ENCODE measurements at regions not wholly inside any gene's neighbourhood (a gene's known extent, or its start where the extent isn't known, plus 50 kb on each side); places are given as distances from the start of the nearest gene placed in this dataset.

DNA sequence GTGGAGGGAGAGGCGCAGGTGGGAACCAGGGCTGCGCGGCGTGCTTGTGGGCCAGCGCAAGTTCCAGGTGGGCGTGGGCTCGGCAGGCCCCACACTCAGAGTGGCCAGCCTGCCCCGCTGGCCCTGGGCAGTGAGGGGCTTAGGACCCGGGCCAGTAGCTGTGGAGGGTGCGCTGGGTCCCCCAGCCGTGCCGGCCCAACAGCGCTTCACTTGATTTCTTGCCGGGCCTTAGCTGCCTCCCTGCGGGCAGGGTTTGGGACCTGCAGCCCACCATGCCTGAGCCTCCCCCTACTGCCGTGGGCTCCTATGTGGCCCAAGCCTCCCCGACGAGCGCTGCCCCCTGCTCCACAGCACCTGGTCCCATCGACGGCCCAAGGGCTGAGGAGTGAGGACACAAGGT lies 1636.9 kb upstream of the SLC39A10 start:
- H3K4me1 Mint-ChIP-seq = no peaks in the 10 kb centered on the region
- DNase-seq = no peak
- no peak overlapping the region for H3K27ac Mint-ChIP-seq
- peaks cover 18% of the 10 kb centered on the region for H3K9me3 Mint-ChIP-seq
- peaks cover 3% of the 10 kb centered on the region for H3K27me3 Mint-ChIP-seq (ENCODE audit: low read depth, poor library complexity)
- H3K36me3 Mint-ChIP-seq (ENCODE audit: low read depth) = peaks cover 4% of the 10 kb centered on the region
- TF ChIP-seq, protein P1, sequence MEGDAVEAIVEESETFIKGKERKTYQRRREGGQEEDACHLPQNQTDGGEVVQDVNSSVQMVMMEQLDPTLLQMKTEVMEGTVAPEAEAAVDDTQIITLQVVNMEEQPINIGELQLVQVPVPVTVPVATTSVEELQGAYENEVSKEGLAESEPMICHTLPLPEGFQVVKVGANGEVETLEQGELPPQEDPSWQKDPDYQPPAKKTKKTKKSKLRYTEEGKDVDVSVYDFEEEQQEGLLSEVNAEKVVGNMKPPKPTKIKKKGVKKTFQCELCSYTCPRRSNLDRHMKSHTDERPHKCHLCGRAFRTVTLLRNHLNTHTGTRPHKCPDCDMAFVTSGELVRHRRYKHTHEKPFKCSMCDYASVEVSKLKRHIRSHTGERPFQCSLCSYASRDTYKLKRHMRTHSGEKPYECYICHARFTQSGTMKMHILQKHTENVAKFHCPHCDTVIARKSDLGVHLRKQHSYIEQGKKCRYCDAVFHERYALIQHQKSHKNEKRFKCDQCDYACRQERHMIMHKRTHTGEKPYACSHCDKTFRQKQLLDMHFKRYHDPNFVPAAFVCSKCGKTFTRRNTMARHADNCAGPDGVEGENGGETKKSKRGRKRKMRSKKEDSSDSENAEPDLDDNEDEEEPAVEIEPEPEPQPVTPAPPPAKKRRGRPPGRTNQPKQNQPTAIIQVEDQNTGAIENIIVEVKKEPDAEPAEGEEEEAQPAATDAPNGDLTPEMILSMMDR (IDR thresholded peaks at IDR 0.05) = no peak
- no peak overlapping the region for H3K4me3 Mint-ChIP-seq

DNA sequence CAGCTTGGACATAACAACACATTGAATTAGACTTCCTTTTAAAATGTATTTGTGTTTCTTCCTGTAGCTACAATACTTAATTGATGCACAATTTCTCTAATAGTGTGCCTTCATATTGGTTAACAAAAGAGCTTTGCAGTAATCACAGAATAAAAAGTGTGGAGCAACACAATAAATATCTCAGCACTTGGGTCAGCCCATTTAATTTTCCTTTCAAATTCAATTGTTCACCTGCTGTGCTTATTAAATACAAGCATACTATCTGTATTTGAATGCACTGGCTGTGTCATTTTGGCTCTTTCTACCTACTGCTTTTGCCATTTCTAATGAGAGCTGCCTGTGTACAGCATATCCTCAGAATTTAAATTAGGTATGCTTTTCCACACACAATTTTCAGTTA lies 1641.3 kb upstream of the SLC39A10 start:
- TF ChIP-seq, protein P1 (IDR thresholded peaks at IDR 0.05) = no peak
- Mint-ChIP-seq H3K27ac (no peak overlapping the region), H3K4me1 (no peaks in the 10 kb centered on the region), H3K4me3 (no peak overlapping the region), H3K36me3 (ENCODE audit: low read depth) (no peaks in the 10 kb centered on the region), H3K27me3 (ENCODE audit: low read depth, poor library complexity) (no peaks in the 10 kb centered on the region), H3K9me3 (peaks cover 3% of the 10 kb centered on the region)
- no peak for DNase-seq

DNA sequence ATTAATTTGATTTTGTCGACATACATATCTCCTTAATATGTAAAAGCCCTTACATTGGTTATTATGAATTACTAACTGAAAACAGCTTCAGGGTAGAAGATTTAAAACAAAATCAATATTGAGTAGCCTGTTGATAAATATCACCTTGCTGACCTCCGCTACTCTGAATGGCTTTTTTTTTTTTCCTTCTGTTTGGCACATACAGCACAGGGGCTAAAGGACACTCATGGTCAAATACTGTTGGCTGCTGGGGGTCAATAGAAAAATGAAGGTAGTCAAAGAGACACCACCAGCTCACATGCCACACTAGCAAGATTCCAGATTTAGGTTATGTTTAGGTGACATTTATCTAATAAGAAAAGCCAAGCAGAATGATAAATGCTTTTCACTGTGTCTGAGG lies 1642.4 kb upstream of the SLC39A10 start:
- Mint-ChIP-seq H3K27me3 (ENCODE audit: low read depth, poor library complexity) (no peaks in the 10 kb centered on the region), H3K4me3 (no peak overlapping the region), H3K36me3 (ENCODE audit: low read depth) (no peaks in the 10 kb centered on the region), H3K4me1 (no peaks in the 10 kb centered on the region), H3K27ac (no peak overlapping the region), H3K9me3 (peaks cover 5% of the 10 kb centered on the region)
- TF ChIP-seq, protein P1 (IDR thresholded peaks at IDR 0.05) = no peak
- DNase-seq = no peak

DNA sequence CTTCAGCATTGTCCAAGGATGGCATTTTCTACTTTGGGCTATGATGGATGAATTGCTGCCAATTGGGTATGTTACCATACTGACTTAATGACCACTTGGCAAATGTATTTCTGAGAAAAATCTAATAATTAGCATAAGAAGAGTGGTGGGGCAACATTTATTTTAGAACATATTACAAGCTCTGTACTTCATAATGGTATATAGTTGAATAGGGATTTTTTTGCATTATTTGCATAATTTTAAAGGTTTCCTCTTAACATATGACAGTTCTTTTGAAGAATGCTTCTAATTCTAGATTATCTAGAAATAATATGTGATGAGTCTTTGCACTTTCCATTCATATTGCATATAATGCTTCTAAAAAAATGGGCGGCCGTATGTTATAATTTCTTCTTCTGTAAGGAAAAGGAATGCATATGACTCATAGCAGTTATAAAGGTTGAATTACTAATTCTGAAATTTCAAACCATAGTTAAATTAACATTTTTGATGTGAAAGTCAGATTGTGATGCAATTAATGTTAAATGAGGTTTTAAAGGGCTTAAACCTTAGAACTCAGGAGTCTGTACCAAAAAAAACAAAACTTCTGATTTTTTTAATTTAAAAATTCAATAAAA lies 1652.3 kb upstream of the SLC39A10 start:
- TF ChIP-seq, protein P1 (IDR thresholded peaks at IDR 0.05) = no peak
- Mint-ChIP-seq H3K36me3 (ENCODE audit: low read depth) (no peaks in the 10 kb centered on the region), H3K4me1 (no peaks in the 10 kb centered on the region), H3K27ac (no peak overlapping the region), H3K9me3 (peaks cover 19% of the 10 kb centered on the region), H3K27me3 (ENCODE audit: low read depth, poor library complexity) (peaks cover 3% of the 10 kb centered on the region), H3K4me3 (no peak overlapping the region)
- no peak for DNase-seq

DNA sequence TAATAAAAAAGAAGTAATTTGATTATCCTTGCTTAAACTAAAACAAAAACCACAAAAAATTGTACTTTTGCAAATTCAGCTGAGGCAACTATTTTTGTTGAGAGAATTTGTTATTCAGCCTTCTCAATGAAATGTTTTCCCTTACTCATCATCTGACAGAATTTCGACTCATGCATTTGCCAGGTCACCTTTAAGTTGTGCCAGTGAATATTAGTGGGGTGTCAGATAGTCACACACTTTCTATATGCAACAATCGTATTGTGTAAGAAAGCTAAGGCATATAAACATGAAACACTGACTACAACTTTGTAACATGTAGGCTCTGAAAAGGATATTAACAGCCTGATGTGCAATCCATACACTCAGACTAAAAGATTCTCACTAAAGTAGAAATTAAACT lies 1653.1 kb upstream of the SLC39A10 start:
- H3K9me3 Mint-ChIP-seq = peaks cover 12% of the 10 kb centered on the region
- H3K36me3 Mint-ChIP-seq (ENCODE audit: low read depth) = no peaks in the 10 kb centered on the region
- DNase-seq = no peak
- H3K4me1 Mint-ChIP-seq = no peaks in the 10 kb centered on the region
- H3K27ac Mint-ChIP-seq = no peak overlapping the region
- TF ChIP-seq, protein P1 (IDR thresholded peaks at IDR 0.05) = no peak
- H3K4me3 Mint-ChIP-seq = no peak overlapping the region
- peaks cover 3% of the 10 kb centered on the region for H3K27me3 Mint-ChIP-seq (ENCODE audit: low read depth, poor library complexity)

DNA sequence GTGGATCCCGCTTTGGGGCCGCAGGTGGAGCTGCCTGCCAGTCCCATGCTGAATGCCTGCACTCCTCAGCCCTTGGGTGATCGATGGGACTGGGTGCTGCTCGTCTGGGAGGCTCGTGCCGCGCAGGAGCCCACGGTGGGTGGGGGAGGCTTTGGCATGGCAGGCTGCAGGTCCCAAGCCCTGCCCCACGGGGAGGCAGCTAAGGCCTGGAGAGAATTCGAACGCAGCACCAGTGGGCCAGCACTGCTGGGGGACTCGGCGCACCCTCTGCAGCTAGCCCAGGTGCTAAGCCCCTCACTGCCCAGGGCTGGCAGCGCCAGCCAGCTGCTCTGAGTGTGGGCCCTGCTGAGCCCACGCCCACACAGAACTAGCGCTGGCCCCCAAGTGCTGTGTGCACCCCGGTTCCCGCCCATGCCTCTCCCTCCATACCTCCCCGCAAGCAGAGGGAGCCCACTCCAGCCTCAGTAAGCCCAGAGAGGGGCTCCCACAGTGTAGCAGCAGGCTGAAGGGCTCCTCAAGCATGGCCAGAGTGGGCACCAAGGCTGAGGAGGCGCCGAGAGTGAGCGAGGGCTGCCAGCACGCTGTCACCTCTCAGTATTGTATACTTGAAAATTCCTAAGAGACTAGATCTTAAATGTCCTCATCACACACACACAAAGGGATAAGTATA lies 1654.2 kb upstream of the SLC39A10 start:
- no peaks in the 10 kb centered on the region for H3K4me1 Mint-ChIP-seq
- no peak overlapping the region for H3K27ac Mint-ChIP-seq
- H3K36me3 Mint-ChIP-seq (ENCODE audit: low read depth) = no peaks in the 10 kb centered on the region
- peaks cover 4% of the 10 kb centered on the region for H3K9me3 Mint-ChIP-seq
- no peak overlapping the region for H3K4me3 Mint-ChIP-seq
- H3K27me3 Mint-ChIP-seq (ENCODE audit: low read depth, poor library complexity) = peaks cover 3% of the 10 kb centered on the region
- no peak for DNase-seq
- TF ChIP-seq, protein P1 (IDR thresholded peaks at IDR 0.05) = no peak
